Mammary epithelial cell (primary cell): ENCODE measurements at regions not wholly inside any gene's neighbourhood (a gene's known extent, or its start where the extent isn't known, plus 50 kb on each side); places are given as distances from the start of the nearest gene placed in this dataset.
"Not testable (repeated sequence)": the region's sequence is repeated elsewhere in the genome, so short reads cannot be mapped to it uniquely, and the experiment has no call there.

ENCODE experiments used
- EZH2 ChIP-seq: IDR thresholded peaks from 2 replicates; pipeline ENCODE4 v1.6.1; 2012; ENCODE audit warnings: low read length, inconsistent platforms, borderline replicate concordance
- TF ChIP-seq, protein P1 (sequence below), 2 donors: IDR thresholded peaks in 1 of 2; conservative IDR thresholded peaks in 1 of 2; 2 replicates each; pipeline ENCODE4 v1.5.1; 2011 to 2012; ENCODE audit warnings: inconsistent platforms in 2 of 2, low read length in 2 of 2, mild to moderate bottlenecking in 2 of 2, control low read depth in 1 of 2, low read depth in 1 of 2; ENCODE audit not compliant: insufficient read depth in 1 of 2; ENCODE audit errors: extremely low read depth in 1 of 2

DNA sequence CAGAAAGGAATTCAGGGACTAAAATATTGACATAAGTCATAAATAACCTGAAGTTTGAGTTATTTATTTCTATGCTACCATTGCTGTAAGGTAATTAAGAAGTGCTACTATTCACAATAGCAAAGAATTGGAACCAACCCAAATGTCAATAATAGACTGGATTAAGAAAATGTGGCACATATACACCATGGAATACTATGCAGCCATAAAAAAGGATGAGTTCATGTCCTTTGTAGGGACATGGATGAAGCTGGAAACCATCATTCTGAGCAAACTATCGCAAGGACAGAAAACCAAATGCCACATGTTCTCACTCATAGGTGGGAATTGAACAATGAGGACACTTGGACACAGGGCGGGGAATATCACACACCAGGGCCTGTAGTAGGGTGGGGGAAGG is 77.9 kb upstream of the FAM204A start:
- TF ChIP-seq, protein P1, sequence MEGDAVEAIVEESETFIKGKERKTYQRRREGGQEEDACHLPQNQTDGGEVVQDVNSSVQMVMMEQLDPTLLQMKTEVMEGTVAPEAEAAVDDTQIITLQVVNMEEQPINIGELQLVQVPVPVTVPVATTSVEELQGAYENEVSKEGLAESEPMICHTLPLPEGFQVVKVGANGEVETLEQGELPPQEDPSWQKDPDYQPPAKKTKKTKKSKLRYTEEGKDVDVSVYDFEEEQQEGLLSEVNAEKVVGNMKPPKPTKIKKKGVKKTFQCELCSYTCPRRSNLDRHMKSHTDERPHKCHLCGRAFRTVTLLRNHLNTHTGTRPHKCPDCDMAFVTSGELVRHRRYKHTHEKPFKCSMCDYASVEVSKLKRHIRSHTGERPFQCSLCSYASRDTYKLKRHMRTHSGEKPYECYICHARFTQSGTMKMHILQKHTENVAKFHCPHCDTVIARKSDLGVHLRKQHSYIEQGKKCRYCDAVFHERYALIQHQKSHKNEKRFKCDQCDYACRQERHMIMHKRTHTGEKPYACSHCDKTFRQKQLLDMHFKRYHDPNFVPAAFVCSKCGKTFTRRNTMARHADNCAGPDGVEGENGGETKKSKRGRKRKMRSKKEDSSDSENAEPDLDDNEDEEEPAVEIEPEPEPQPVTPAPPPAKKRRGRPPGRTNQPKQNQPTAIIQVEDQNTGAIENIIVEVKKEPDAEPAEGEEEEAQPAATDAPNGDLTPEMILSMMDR (conservative IDR thresholded peaks at IDR 0.05 in 1 of 2, IDR thresholded peaks at IDR 0.05 in 1 of 2; ENCODE audit: extremely low read depth in 1 of 2, insufficient read depth in 1 of 2, low read depth in 1 of 2, low read length in 2 of 2), result not testable (repeated sequence)
- TF ChIP-seq EZH2, result not testable (repeated sequence)
